KMS-11 (cell line): ENCODE measurements at regions not wholly inside any gene's neighbourhood (a gene's known extent, or its start where the extent isn't known, plus 50 kb on each side); places are given as distances from the start of the nearest gene placed in this dataset.

Experiments used
- H2AFZ ChIP-seq: fragments of 200-600 bp; sonication (generic); 2 replicates; pipeline ENCODE4 v1.6.1; 2016; ENCODE audit warnings: antibody characterized with exemption, mixed run types, low read depth
- H3K27ac ChIP-seq: fragments of 200-600 bp; sonication (generic); 2 replicates; pipeline ENCODE4 v1.6.1; 2016; ENCODE audit warnings: mild to moderate bottlenecking, mixed run types
- H3K27me3 ChIP-seq: fragments of 200-600 bp; sonication (generic); 2 replicates; pipeline ENCODE4 v1.6.1; 2017; ENCODE audit warnings: mild to moderate bottlenecking, low read depth, mixed run types, moderate library complexity; ENCODE audit not compliant: insufficient read depth
- H3K36me3 ChIP-seq: fragments of 200-600 bp; sonication (generic); 2 replicates; pipeline ENCODE4 v1.6.1; 2017; ENCODE audit warnings: mild to moderate bottlenecking, mixed run types; ENCODE audit not compliant: insufficient read depth
- H3K4me1 ChIP-seq: fragments of 200-600 bp; sonication (generic); 2 replicates; pipeline ENCODE4 v1.6.1; 2016; ENCODE audit warnings: mild to moderate bottlenecking, low read depth, mixed run types; ENCODE audit not compliant: poor library complexity, severe bottlenecking
- H3K4me2 ChIP-seq: fragments of 200-600 bp; sonication (generic); 2 replicates; pipeline ENCODE4 v1.7.0; 2016; ENCODE audit warnings: mild to moderate bottlenecking, mixed run types
- H3K4me3 ChIP-seq: fragments of 200-600 bp; sonication (generic); IDR thresholded peaks from 2 replicates; pipeline ENCODE4 v1.6.1; 2017; ENCODE audit warnings: low read depth, low read length, mixed read lengths; ENCODE audit not compliant: insufficient read depth
- H3K79me2 ChIP-seq: fragments of 200-600 bp; sonication (generic); 2 replicates; pipeline ENCODE4 v1.6.1; 2016; ENCODE audit warnings: low read depth, mixed run types; ENCODE audit not compliant: insufficient read depth
- H3K9ac ChIP-seq: fragments of 200-600 bp; sonication (generic); 2 replicates; pipeline ENCODE4 v1.6.1; 2016; ENCODE audit warnings: mild to moderate bottlenecking, mixed run types
- H4K20me1 ChIP-seq: fragments of 200-600 bp; sonication (generic); 2 replicates; pipeline ENCODE4 v1.6.1; 2016; ENCODE audit warnings: mild to moderate bottlenecking, mixed run types; ENCODE audit not compliant: insufficient read depth
- TF ChIP-seq, protein P1 (sequence below): fragments of 200-600 bp; sonication (generic); conservative IDR thresholded peaks from 2 replicates; pipeline ENCODE4 v1.6.1; 2017; ENCODE audit warnings: low read depth, mild to moderate bottlenecking, antibody characterized with exemption, low read length, moderate library complexity, mixed read lengths

GRCh38 chr11:97850701-97851100 is 1170.0 kb upstream of the CNTN5 start:
- Histone ChIP-seq H3K9ac (no peak overlapping the region), H3K4me1 (no peaks in the 10 kb centered on the region), H2AFZ (no peak overlapping the region), H3K4me3 (no peak overlapping the region), H3K27me3 (no peaks in the 10 kb centered on the region), H3K79me2 (no peaks in the 10 kb centered on the region), H3K4me2 (no peak overlapping the region), H3K27ac (no peak overlapping the region), H3K36me3 (no peaks in the 10 kb centered on the region), H4K20me1 (no peaks in the 10 kb centered on the region)
- TF ChIP-seq, protein P1, sequence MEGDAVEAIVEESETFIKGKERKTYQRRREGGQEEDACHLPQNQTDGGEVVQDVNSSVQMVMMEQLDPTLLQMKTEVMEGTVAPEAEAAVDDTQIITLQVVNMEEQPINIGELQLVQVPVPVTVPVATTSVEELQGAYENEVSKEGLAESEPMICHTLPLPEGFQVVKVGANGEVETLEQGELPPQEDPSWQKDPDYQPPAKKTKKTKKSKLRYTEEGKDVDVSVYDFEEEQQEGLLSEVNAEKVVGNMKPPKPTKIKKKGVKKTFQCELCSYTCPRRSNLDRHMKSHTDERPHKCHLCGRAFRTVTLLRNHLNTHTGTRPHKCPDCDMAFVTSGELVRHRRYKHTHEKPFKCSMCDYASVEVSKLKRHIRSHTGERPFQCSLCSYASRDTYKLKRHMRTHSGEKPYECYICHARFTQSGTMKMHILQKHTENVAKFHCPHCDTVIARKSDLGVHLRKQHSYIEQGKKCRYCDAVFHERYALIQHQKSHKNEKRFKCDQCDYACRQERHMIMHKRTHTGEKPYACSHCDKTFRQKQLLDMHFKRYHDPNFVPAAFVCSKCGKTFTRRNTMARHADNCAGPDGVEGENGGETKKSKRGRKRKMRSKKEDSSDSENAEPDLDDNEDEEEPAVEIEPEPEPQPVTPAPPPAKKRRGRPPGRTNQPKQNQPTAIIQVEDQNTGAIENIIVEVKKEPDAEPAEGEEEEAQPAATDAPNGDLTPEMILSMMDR: no peak

GRCh38 chr11:97854357-97854756 is 1166.4 kb upstream of the CNTN5 start:
- Histone ChIP-seq H3K27me3 (no peaks in the 10 kb centered on the region), H3K9ac (no peak overlapping the region), H3K79me2 (no peaks in the 10 kb centered on the region), H3K4me3 (no peak overlapping the region), H3K4me1 (no peaks in the 10 kb centered on the region), H4K20me1 (no peaks in the 10 kb centered on the region), H3K36me3 (no peaks in the 10 kb centered on the region), H3K27ac (no peak overlapping the region), H2AFZ (no peak overlapping the region), H3K4me2 (no peak overlapping the region)
- TF ChIP-seq, protein P1: no peak

DNA sequence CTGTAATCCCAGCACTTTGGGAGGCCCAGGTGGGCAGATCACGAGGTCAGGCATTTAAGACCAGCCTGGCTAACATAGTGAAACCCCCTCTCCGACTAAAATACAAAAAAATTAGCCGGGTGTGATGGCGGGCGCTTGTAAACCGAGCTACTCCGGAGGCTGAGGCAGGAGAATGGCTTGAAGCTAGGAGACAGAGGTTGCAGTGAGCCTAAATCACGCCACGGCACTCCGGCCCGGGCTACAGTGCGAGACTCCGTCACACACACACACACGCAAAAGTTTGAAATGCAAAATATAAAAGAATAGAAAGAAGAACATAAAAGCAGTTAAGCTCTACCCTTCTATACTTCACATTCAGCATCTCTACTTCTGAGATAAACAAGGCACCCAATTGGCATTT is 1165.9 kb upstream of the CNTN5 start:
- Histone ChIP-seq H3K27ac (no peak overlapping the region), H3K79me2 (no peaks in the 10 kb centered on the region), H3K36me3 (no peaks in the 10 kb centered on the region), H3K27me3 (no peaks in the 10 kb centered on the region), H3K9ac (no peak overlapping the region), H3K4me1 (no peaks in the 10 kb centered on the region), H4K20me1 (no peaks in the 10 kb centered on the region), H3K4me2 (no peak overlapping the region), H3K4me3 (no peak overlapping the region), H2AFZ (no peak overlapping the region)
- TF ChIP-seq, protein P1: no peak

- no peaks in the 10 kb centered on the region for H3K36me3 ChIP-seq
- H4K20me1 ChIP-seq: no peaks in the 10 kb centered on the region
- no peak overlapping the region for H2AFZ ChIP-seq
- no peak overlapping the region for H3K4me2 ChIP-seq
- H3K27me3 ChIP-seq: no peaks in the 10 kb centered on the region
- H3K27ac ChIP-seq: no peak overlapping the region
- H3K79me2 ChIP-seq: no peaks in the 10 kb centered on the region
- H3K9ac ChIP-seq: no peak overlapping the region
- H3K4me3 ChIP-seq: no peak overlapping the region
- H3K4me1 ChIP-seq: no peaks in the 10 kb centered on the region
- TF ChIP-seq, protein P1: no peak
Observed at GRCh38 chr11:97856666-97857065, 1164.1 kb upstream of the CNTN5 start.
